WTC11 (cell line): ENCODE measurements at regions not wholly inside any gene's neighbourhood (a gene's known extent, or its start where the extent isn't known, plus 50 kb on each side); places are given as distances from the start of the nearest gene placed in this dataset.

Experiments used
- ATAC-seq: fragments of 200-7000 bp; cut with Tn5 transposase; 2 replicates; pipeline ENCODE4 v1.10.0; 2021; ENCODE audit warnings: mild to moderate bottlenecking, moderate library complexity
- CTCF ChIA-PET: fragments of 300-600 bp; sonication (Branson Sonifier 250); formaldehyde crosslinking; loops from one replicate; lab custom pipeline; 2021; ENCODE audit warnings: antibody characterized with exemption; lab: Charles Lee
- POLR2A ChIA-PET: fragments of 350-600 bp; sonication (Branson Sonifier 250); formaldehyde crosslinking; loops from one replicate; lab custom pipeline; 2021; ENCODE audit warnings: antibody characterized with exemption; lab: Charles Lee
- DNase-seq: peaks from one replicate; pipeline ENCODE4 v3.0.0; 2021; ENCODE audit warnings: low spot score
- H3K27ac Mint-ChIP-seq: 2 replicates; pipeline ENCODE4 v1.8.0; 2021; ENCODE audit warnings: mixed read lengths
- H3K27me3 Mint-ChIP-seq: 2 replicates; pipeline ENCODE4 v1.8.0; 2021; ENCODE audit warnings: low read depth, mild to moderate bottlenecking, moderate library complexity, mixed read lengths
- H3K36me3 Mint-ChIP-seq: 2 replicates; pipeline ENCODE4 v1.8.0; 2021; ENCODE audit warnings: mixed read lengths
- H3K4me1 Mint-ChIP-seq: 2 replicates; pipeline ENCODE4 v1.8.0; 2022; ENCODE audit warnings: mixed read lengths
- H3K4me3 Mint-ChIP-seq: 2 replicates; pipeline ENCODE4 v1.8.0; 2021; ENCODE audit warnings: mild to moderate bottlenecking, moderate library complexity, mixed read lengths
- H3K9me3 Mint-ChIP-seq: 2 replicates; pipeline ENCODE4 v1.8.0; 2021; ENCODE audit warnings: mixed read lengths
- ATF3 ChIP-seq: sonication (generic); formaldehyde crosslinking; conservative IDR thresholded peaks from 2 replicates; pipeline ENCODE4 v1.8.1; 2022; ENCODE audit warnings: mild to moderate bottlenecking, missing genetic modification reagents
- CTCF ChIP-seq: fragments of 200-600 bp; IDR thresholded peaks from 2 replicates; pipeline ENCODE4 v1.8.0; 2022; ENCODE audit warnings: antibody characterized with exemption
- E2F4 ChIP-seq: sonication (generic); formaldehyde crosslinking; IDR thresholded peaks from 2 replicates; pipeline ENCODE4 v1.8.1; 2022; ENCODE audit warnings: low read depth, mild to moderate bottlenecking, moderate library complexity, missing genetic modification reagents, borderline replicate concordance
- ESRRA ChIP-seq: sonication (generic); formaldehyde crosslinking; IDR thresholded peaks from 2 replicates; pipeline ENCODE4 v1.8.1; 2022; ENCODE audit warnings: mild to moderate bottlenecking, missing genetic modification reagents, borderline replicate concordance
- FOXP4 ChIP-seq: sonication (generic); formaldehyde crosslinking; IDR thresholded peaks from 2 replicates; pipeline ENCODE4 v1.8.0; 2022; ENCODE audit warnings: mild to moderate bottlenecking, missing genetic modification reagents
- GABPB1 ChIP-seq: sonication (generic); formaldehyde crosslinking; IDR thresholded peaks from 2 replicates; pipeline ENCODE4 v1.8.1; 2023; ENCODE audit warnings: mild to moderate bottlenecking, missing genetic modification reagents
- HMGA2 ChIP-seq: fragments of 250-450 bp; sonication (Bioruptor Pico); IDR thresholded peaks from 2 replicates; pipeline ENCODE4 v1.4.0; 2021; ENCODE audit warnings: mild to moderate bottlenecking, moderate library complexity
- HMGXB4 ChIP-seq: sonication (generic); formaldehyde crosslinking; IDR thresholded peaks from 2 replicates; pipeline ENCODE4 v1.8.1; 2023; ENCODE audit warnings: mild to moderate bottlenecking, moderate library complexity, missing genetic modification reagents
- IRF2 ChIP-seq: sonication (generic); formaldehyde crosslinking; IDR thresholded peaks from 2 replicates; pipeline ENCODE4 v1.8.0; 2022; ENCODE audit warnings: low read depth, missing genetic modification reagents, borderline replicate concordance
- KAT7 ChIP-seq: sonication (generic); formaldehyde crosslinking; IDR thresholded peaks from 2 replicates; pipeline ENCODE4 v1.8.1; 2023; ENCODE audit warnings: missing genetic modification reagents, mild to moderate bottlenecking, borderline replicate concordance
- MAX ChIP-seq: sonication (generic); formaldehyde crosslinking; IDR thresholded peaks from 2 replicates; pipeline ENCODE4 v1.8.0; 2022; ENCODE audit warnings: mild to moderate bottlenecking, missing genetic modification reagents
- MYBL2 ChIP-seq: sonication (generic); formaldehyde crosslinking; IDR thresholded peaks from 2 replicates; pipeline ENCODE4 v1.8.1; 2023; ENCODE audit warnings: mild to moderate bottlenecking, moderate library complexity, missing genetic modification reagents
- NFATC4 ChIP-seq: fragments of 250-450 bp; sonication (Bioruptor Pico); IDR thresholded peaks from 2 replicates; pipeline ENCODE4 v1.9.0; 2021; ENCODE audit warnings: mild to moderate bottlenecking
- NFE2L1 ChIP-seq: sonication (generic); formaldehyde crosslinking; IDR thresholded peaks from 2 replicates; pipeline ENCODE4 v1.8.1; 2023; ENCODE audit warnings: missing genetic modification reagents
- NFYB ChIP-seq: sonication (generic); formaldehyde crosslinking; conservative IDR thresholded peaks from 2 replicates; pipeline ENCODE4 v1.8.0; 2022; ENCODE audit warnings: low read depth, missing genetic modification reagents
- OVOL2 ChIP-seq: fragments of 250-450 bp; sonication (Bioruptor Pico); IDR thresholded peaks from 2 replicates; pipeline ENCODE4 v1.9.0; 2021; ENCODE audit warnings: mild to moderate bottlenecking, borderline replicate concordance
- STAT6 ChIP-seq: sonication (generic); formaldehyde crosslinking; conservative IDR thresholded peaks from 2 replicates; pipeline ENCODE4 v1.8.1; 2023; ENCODE audit warnings: mild to moderate bottlenecking, low read depth, missing genetic modification reagents, moderate library complexity
- TCF7 ChIP-seq: sonication (generic); formaldehyde crosslinking; IDR thresholded peaks from 2 replicates; pipeline ENCODE4 v1.8.0; 2022; ENCODE audit warnings: mild to moderate bottlenecking, low read depth, missing genetic modification reagents, moderate library complexity
- TEAD1 ChIP-seq: sonication (generic); formaldehyde crosslinking; IDR thresholded peaks from 2 replicates; pipeline ENCODE4 v1.8.0; 2022; ENCODE audit warnings: mild to moderate bottlenecking, missing genetic modification reagents
- TEAD4 ChIP-seq: sonication (generic); formaldehyde crosslinking; IDR thresholded peaks from 2 replicates; pipeline ENCODE4 v1.8.0; 2022; ENCODE audit warnings: mild to moderate bottlenecking, missing genetic modification reagents
- ZBTB21 ChIP-seq: sonication (generic); formaldehyde crosslinking; IDR thresholded peaks from 2 replicates; pipeline ENCODE4 v1.8.1; 2023; ENCODE audit warnings: mild to moderate bottlenecking, missing genetic modification reagents, borderline replicate concordance
- ZMAT4 ChIP-seq: fragments of 250-450 bp; sonication (Bioruptor Pico); IDR thresholded peaks from 2 replicates; pipeline ENCODE4 v1.9.0; 2021; ENCODE audit warnings: mild to moderate bottlenecking
- ZNF121 ChIP-seq: sonication (generic); formaldehyde crosslinking; IDR thresholded peaks from 2 replicates; pipeline ENCODE4 v1.8.0; 2023; ENCODE audit warnings: missing genetic modification reagents
- ZNF138 ChIP-seq: sonication (generic); formaldehyde crosslinking; conservative IDR thresholded peaks from 2 replicates; pipeline ENCODE4 v1.8.1; 2022; ENCODE audit warnings: mild to moderate bottlenecking, moderate library complexity, missing genetic modification reagents

- CTCF ChIA-PET, result no interaction called here
- TF ChIP-seq HMGA2 (no peak), TEAD1 (CRISPR knock-in tag) (no peak), GABPB1 (CRISPR knock-in tag) (no peak), KAT7 (CRISPR knock-in tag) (no peak), E2F4 (CRISPR knock-in tag) (no peak), ZNF121 (CRISPR knock-in tag) (no peak), ATF3 (CRISPR knock-in tag) (no peak), ESRRA (CRISPR knock-in tag) (no peak), NFYB (CRISPR knock-in tag) (no peak), CTCF (no peak), FOXP4 (CRISPR knock-in tag) (no peak), ZBTB21 (no peak), MYBL2 (CRISPR knock-in tag) (no peak), NFATC4 (CRISPR knock-in tag) (no peak), OVOL2 (no peak)
- peaks cover 37% of the 10 kb centered on the region for H3K4me1 Mint-ChIP-seq
- H3K4me3 Mint-ChIP-seq, result no peak overlapping the region
- H3K9me3 Mint-ChIP-seq, result peaks cover 3% of the 10 kb centered on the region; the same call in 1 of the 2 replicates
- no peaks in the 10 kb centered on the region; the same call in 1 of the 2 replicates for H3K27me3 Mint-ChIP-seq
- DNase-seq (no peak), ATAC-seq (no peak)
- H3K36me3 Mint-ChIP-seq, result no peaks in the 10 kb centered on the region
- POLR2A ChIA-PET, result no interaction called here
- H3K27ac Mint-ChIP-seq, result no peak overlapping the region
Measured at GRCh38 chr1:233735331-233735730, 121.4 kb downstream of the KCNK1 start.

GRCh38 chr1:233735847-233736246 lies 121.9 kb downstream of the KCNK1 start:
- Mint-ChIP-seq H3K4me3 (no peak overlapping the region), H3K4me1 (peaks cover 32% of the 10 kb centered on the region), H3K27me3 (no peaks in the 10 kb centered on the region; the same call in 1 of the 2 replicates), H3K36me3 (no peaks in the 10 kb centered on the region), H3K9me3 (peaks cover 3% of the 10 kb centered on the region; the same call in 1 of the 2 replicates), H3K27ac (no peak overlapping the region)
- DNase-seq (no peak), ATAC-seq (no peak)
- ChIA-PET POLR2A (no interaction called here), CTCF (no interaction called here)
- TF ChIP-seq ZNF121 (CRISPR knock-in tag), result no peak
- TF ChIP-seq ZNF138 (CRISPR knock-in tag), result no peak
- TF ChIP-seq TCF7, result no peak
- TF ChIP-seq TEAD1 (CRISPR knock-in tag), result no peak
- TF ChIP-seq ATF3 (CRISPR knock-in tag), result no peak
- TF ChIP-seq IRF2 (CRISPR knock-in tag), result no peak
- no peak for TF ChIP-seq ZMAT4
- TF ChIP-seq TEAD4, result no peak
- no peak for TF ChIP-seq MAX (CRISPR knock-in tag)
- no peak for TF ChIP-seq NFE2L1
- TF ChIP-seq STAT6 (CRISPR knock-in tag), result no peak
- TF ChIP-seq HMGXB4 (CRISPR knock-in tag), result no peak
